Tibial nerve (tissue), 4 donors: ENCODE measurements at regions not wholly inside any gene's neighbourhood (a gene's known extent, or its start where the extent isn't known, plus 50 kb on each side); places are given as distances from the start of the nearest gene placed in this dataset.

Source experiments
- DNase-seq, 2 donors: peaks; one replicate each; pipeline ENCODE4 v3.0.0-alpha.2; 2019; ENCODE audit warnings: low spot score in 2 of 2
- H3K27ac ChIP-seq, 4 donors: fragments of 200-600 bp; sonication (generic) in 3 of 4; one replicate each; pipeline ENCODE4 v1.5.1; 2017 to 2019; ENCODE audit warnings: mild to moderate bottlenecking in 1 of 4
- H3K27me3 ChIP-seq, 2 donors: fragments of 200-600 bp; sonication (generic) in 1 of 2; one replicate each; pipeline versions ENCODE4 v1.5.1 to v1.6.0; 2017 to 2019
- H3K36me3 ChIP-seq, 3 donors: fragments of 200-600 bp; sonication (generic); one replicate each; pipeline ENCODE4 v1.5.1; 2018 to 2019
- H3K4me1 ChIP-seq, 4 donors: fragments of 200-600 bp; sonication (generic) in 3 of 4; one replicate each; pipeline ENCODE4 v1.5.1; 2017 to 2019
- H3K4me3 ChIP-seq, 4 donors: fragments of 200-600 bp; sonication (generic) in 3 of 4; one replicate each; pipeline ENCODE4 v1.5.1; 2017 to 2019; ENCODE audit warnings: mild to moderate bottlenecking in 1 of 4, moderate library complexity in 1 of 4
- H3K9me3 ChIP-seq, 4 donors: fragments of 200-600 bp; sonication (generic) in 3 of 4; one replicate each; pipeline ENCODE4 v1.5.1; 2017 to 2019
- CTCF ChIP-seq, 5 experiments: fragments of 200-600 bp in 3 of 5; fragments of 450-650 bp in 2 of 5; sonication (generic) in 3 of 5; IDR thresholded peaks; one replicate each; pipeline ENCODE4 v1.5.1; 2016 to 2019; ENCODE audit warnings: antibody characterized with exemption in 5 of 5, mild to moderate bottlenecking in 3 of 5, moderate library complexity in 2 of 5
- EP300 ChIP-seq, 2 donors: sonication (generic); formaldehyde crosslinking; IDR thresholded peaks; one replicate each; pipeline ENCODE4 v1.6.1; 2017; ENCODE audit warnings: antibody characterized with exemption in 2 of 2, mild to moderate bottlenecking in 1 of 2
- POLR2A ChIP-seq, 2 donors: fragments of 450-650 bp; IDR thresholded peaks; one replicate each; pipeline ENCODE4 v1.6.1; 2017; ENCODE audit warnings: antibody characterized with exemption in 2 of 2, mild to moderate bottlenecking in 2 of 2, moderate library complexity in 2 of 2
- WGBS, 2 donors: methylation state at CpG; one replicate each; pipeline ENCODE4 v1.1.5; 2018; 5-methylcytosine and 5-hydroxymethylcytosine counted together

- Histone ChIP-seq H3K27ac (no peak overlapping the region), H3K36me3 (no peaks in the 10 kb centered on the region), H3K27me3 (no peaks in the 10 kb centered on the region), H3K4me3 (no peak overlapping the region), H3K9me3 (no peaks in the 10 kb centered on the region), H3K4me1 (no peaks in the 10 kb centered on the region)
- no peak for DNase-seq
- WGBS, 2 donors, result 65 to 74% methylated on average over 3 of the region's 3 CpGs
- no peak for TF ChIP-seq CTCF (IDR thresholded peaks at IDR 0.05)
- TF ChIP-seq EP300 (IDR thresholded peaks at IDR 0.05), result no peak
- no peak for TF ChIP-seq POLR2A (IDR thresholded peaks at IDR 0.05)
Observed at GRCh38 chr3:880371-880770, 212.5 kb upstream of the CNTN6 start.

GRCh38 chr3:882533-882932 lies 210.3 kb upstream of the CNTN6 start:
- DNase-seq, result no peak
- 57 to 68% methylated on average over 3 of the region's 3 CpGs for WGBS, 2 donors
- Histone ChIP-seq H3K27me3 (no peaks in the 10 kb centered on the region), H3K9me3 (no peaks in the 10 kb centered on the region), H3K4me1 (no peaks in the 10 kb centered on the region), H3K27ac (no peak overlapping the region), H3K4me3 (no peak overlapping the region), H3K36me3 (no peaks in the 10 kb centered on the region)
- TF ChIP-seq EP300 (IDR thresholded peaks at IDR 0.05), result no peak
- TF ChIP-seq POLR2A (IDR thresholded peaks at IDR 0.05), result no peak
- TF ChIP-seq CTCF (IDR thresholded peaks at IDR 0.05), result no peak

GRCh38 chr3:901953-902778 lies 190.7 kb upstream of the CNTN6 start:
- H3K4me1 ChIP-seq, result no peaks in the 10 kb centered on the region
- peaks cover 0 to 25% (median 5%) of the 10 kb centered on the region in 4 donors for H3K9me3 ChIP-seq
- H3K27me3 ChIP-seq, result no peaks in the 10 kb centered on the region
- no peak overlapping the region for H3K4me3 ChIP-seq
- H3K36me3 ChIP-seq, result no peaks in the 10 kb centered on the region
- no peak overlapping the region for H3K27ac ChIP-seq
- no peak for TF ChIP-seq CTCF (IDR thresholded peaks at IDR 0.05)
- no peak for TF ChIP-seq EP300 (IDR thresholded peaks at IDR 0.05)
- TF ChIP-seq POLR2A (IDR thresholded peaks at IDR 0.05), result no peak
- DNase-seq, result no peak
- 60% methylated on average over 2 of the region's 2 CpGs for WGBS, 2 donors

GRCh38 chr3:905217-905616 lies 187.6 kb upstream of the CNTN6 start:
- no peak for DNase-seq
- Histone ChIP-seq H3K9me3 (peaks cover 0 to 24% (median 5%) of the 10 kb centered on the region in 4 donors), H3K4me3 (no peak overlapping the region), H3K4me1 (no peaks in the 10 kb centered on the region), H3K27me3 (no peaks in the 10 kb centered on the region), H3K27ac (no peak overlapping the region), H3K36me3 (no peaks in the 10 kb centered on the region)
- 89% methylated on average over 2 of the region's 2 CpGs for WGBS, 2 donors
- TF ChIP-seq CTCF (IDR thresholded peaks at IDR 0.05), result no peak
- TF ChIP-seq EP300 (IDR thresholded peaks at IDR 0.05), result no peak
- TF ChIP-seq POLR2A (IDR thresholded peaks at IDR 0.05), result no peak

- H3K4me3 ChIP-seq, result no peak overlapping the region
- no peaks in the 10 kb centered on the region for H3K36me3 ChIP-seq
- no peaks in the 10 kb centered on the region for H3K4me1 ChIP-seq
- TF ChIP-seq POLR2A (IDR thresholded peaks at IDR 0.05), result no peak
- TF ChIP-seq CTCF (IDR thresholded peaks at IDR 0.05), result no peak
- TF ChIP-seq EP300 (IDR thresholded peaks at IDR 0.05), result no peak
- DNase-seq, result no peak
- 52 to 56% methylated on average over 3 of the region's 3 CpGs for WGBS, 2 donors
- no peak overlapping the region for H3K27ac ChIP-seq
- H3K27me3 ChIP-seq, result no peaks in the 10 kb centered on the region
- H3K9me3 ChIP-seq, result peaks cover 0 to 10% (median 3%) of the 10 kb centered on the region in 4 donors
Observed at GRCh38 chr3:906739-907138, 186.1 kb upstream of the CNTN6 start.
